GM18498 (cell line): ENCODE measurements at regions not wholly inside any gene's neighbourhood (a gene's known extent, or its start where the extent isn't known, plus 50 kb on each side); places are given as distances from the start of the nearest gene placed in this dataset.

Experiments used
- ATAC-seq: cut with Tn5 transposase; IDR thresholded peaks from one replicate; pipeline ENCODE4 v1.9.1; 2021; ENCODE audit warnings: mild to moderate bottlenecking, moderate library complexity; ENCODE audit not compliant: unreplicated experiment

- ATAC-seq, result no peak
Observed at GRCh38 chr18:53756610-53756972, 467.9 kb downstream of the MBD2 start.

- ATAC-seq, result no peak
Observed at GRCh38 chr18:53755914-53756609, 468.4 kb downstream of the MBD2 start.

GRCh38 chr18:53754154-53754553 lies 470.3 kb downstream of the MBD2 start:
- no peak for ATAC-seq

GRCh38 chr18:53753601-53754000 lies 470.9 kb downstream of the MBD2 start:
- no peak for ATAC-seq

GRCh38 chr18:53752781-53753367 lies 471.6 kb downstream of the MBD2 start:
- no peak for ATAC-seq

- ATAC-seq, result no peak
Observed at GRCh38 chr18:53749766-53750165, 474.7 kb downstream of the MBD2 start.

GRCh38 chr18:53747663-53748160 lies 476.8 kb downstream of the MBD2 start:
- ATAC-seq, result no peak

- no peak for ATAC-seq
Observed at GRCh38 chr18:53747210-53747609, 477.3 kb downstream of the MBD2 start.

GRCh38 chr18:53745986-53746385 lies 478.5 kb downstream of the MBD2 start:
- ATAC-seq, result no peak

GRCh38 chr18:53745224-53745967 lies 479.1 kb downstream of the MBD2 start:
- no peak for ATAC-seq

GRCh38 chr18:53739700-53740099 lies 484.8 kb downstream of the MBD2 start:
- no peak for ATAC-seq

- ATAC-seq, result no peak
Observed at GRCh38 chr18:53735526-53735925, 488.9 kb downstream of the MBD2 start.

- ATAC-seq, result no peak
Observed at GRCh38 chr18:53715243-53715853, 509.1 kb downstream of the MBD2 start.

GRCh38 chr18:53710080-53710479 lies 514.4 kb downstream of the MBD2 start:
- no peak for ATAC-seq

- ATAC-seq, result no peak
Observed at GRCh38 chr18:53702480-53702879, 522.0 kb downstream of the MBD2 start.

- ATAC-seq, result peak; percentile 57
Observed at GRCh38 chr18:53701697-53702096, 522.8 kb downstream of the MBD2 start.

GRCh38 chr18:53698907-53699306 lies 525.6 kb downstream of the MBD2 start:
- ATAC-seq, result no peak

GRCh38 chr18:53689886-53690285 lies 534.6 kb downstream of the MBD2 start:
- no peak for ATAC-seq

- no peak for ATAC-seq
Observed at GRCh38 chr18:53686965-53687364, 537.5 kb downstream of the MBD2 start.

GRCh38 chr18:53682796-53683195 lies 541.7 kb downstream of the MBD2 start:
- no peak for ATAC-seq

- ATAC-seq, result no peak
Observed at GRCh38 chr18:53677480-53677879, 547.0 kb downstream of the MBD2 start.

GRCh38 chr18:53665701-53666100 lies 558.8 kb downstream of the MBD2 start:
- no peak for ATAC-seq
